GM19351 (cell line): ENCODE measurements at regions not wholly inside any gene's neighbourhood (a gene's known extent, or its start where the extent isn't known, plus 50 kb on each side); places are given as distances from the start of the nearest gene placed in this dataset.

ENCODE experiments used
- ATAC-seq: cut with Tn5 transposase; IDR thresholded peaks from one replicate; pipeline ENCODE4 v1.9.1; 2021; ENCODE audit warnings: mild to moderate bottlenecking, moderate library complexity; ENCODE audit not compliant: unreplicated experiment

DNA sequence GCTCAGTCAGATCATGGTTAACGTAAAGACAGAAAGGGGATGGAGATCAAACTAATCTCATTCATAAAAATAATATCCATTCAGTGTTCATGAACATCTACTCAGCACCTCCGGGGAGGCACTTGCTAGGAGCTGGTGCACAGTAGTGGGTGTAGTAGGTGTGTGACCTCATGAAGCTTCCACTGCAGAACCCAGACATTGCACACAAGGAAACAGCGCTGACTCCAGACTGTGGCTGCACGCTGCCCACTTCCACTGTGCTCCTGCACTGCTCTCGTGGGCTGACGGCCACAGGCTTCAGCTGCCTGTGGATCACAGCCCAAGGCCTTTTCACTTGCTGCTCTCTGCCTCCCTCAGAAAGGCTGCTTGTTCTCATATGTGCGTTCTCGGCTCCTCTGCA is 214.4 kb upstream of the ZNF507 start:
- no peak for ATAC-seq

DNA sequence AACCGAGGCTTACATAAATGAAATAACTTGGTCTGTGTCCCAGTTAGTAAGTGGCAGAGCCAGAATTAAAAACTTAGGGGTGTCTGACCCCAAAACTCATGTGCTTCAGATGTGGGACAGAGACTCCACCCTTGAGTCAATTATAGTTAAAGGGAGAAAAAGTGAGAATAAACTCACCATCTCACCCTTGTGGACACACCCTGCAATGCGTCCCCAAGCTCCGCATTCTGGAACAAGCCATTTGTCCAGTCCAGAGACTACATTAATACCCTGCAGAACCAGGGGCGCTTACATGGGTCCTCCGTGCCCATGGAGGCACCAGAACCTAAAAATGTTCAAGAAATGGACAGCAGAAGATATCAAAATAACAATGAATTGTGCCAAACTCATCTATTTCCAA is 207.0 kb upstream of the ZNF507 start:
- ATAC-seq: no peak

- no peak for ATAC-seq
Measured at GRCh38 chr19:32141840-32142511, 203.4 kb upstream of the ZNF507 start.

GRCh38 chr19:32146664-32147063 is 198.7 kb upstream of the ZNF507 start:
- ATAC-seq: no peak

GRCh38 chr19:32150605-32151004 is 194.8 kb upstream of the ZNF507 start:
- ATAC-seq: no peak

DNA sequence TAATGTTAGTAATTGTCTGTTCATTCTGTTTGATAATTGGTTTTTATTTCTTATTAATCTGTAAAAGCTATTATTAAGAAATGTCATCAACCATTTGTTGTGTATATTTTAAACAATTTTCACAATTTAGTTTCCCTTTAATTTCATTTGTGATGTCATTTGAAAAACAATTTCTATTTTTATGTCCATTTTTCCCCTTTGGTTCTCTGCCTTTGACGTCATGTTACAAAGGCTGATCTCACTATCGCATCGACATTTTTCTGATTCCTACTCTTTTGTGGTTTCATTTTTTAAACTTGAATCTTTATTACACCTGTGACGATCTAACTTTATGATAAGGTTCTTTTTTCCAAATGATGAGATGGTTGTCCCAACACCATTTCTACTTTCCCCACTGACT is 191.0 kb upstream of the ZNF507 start:
- ATAC-seq: no peak

DNA sequence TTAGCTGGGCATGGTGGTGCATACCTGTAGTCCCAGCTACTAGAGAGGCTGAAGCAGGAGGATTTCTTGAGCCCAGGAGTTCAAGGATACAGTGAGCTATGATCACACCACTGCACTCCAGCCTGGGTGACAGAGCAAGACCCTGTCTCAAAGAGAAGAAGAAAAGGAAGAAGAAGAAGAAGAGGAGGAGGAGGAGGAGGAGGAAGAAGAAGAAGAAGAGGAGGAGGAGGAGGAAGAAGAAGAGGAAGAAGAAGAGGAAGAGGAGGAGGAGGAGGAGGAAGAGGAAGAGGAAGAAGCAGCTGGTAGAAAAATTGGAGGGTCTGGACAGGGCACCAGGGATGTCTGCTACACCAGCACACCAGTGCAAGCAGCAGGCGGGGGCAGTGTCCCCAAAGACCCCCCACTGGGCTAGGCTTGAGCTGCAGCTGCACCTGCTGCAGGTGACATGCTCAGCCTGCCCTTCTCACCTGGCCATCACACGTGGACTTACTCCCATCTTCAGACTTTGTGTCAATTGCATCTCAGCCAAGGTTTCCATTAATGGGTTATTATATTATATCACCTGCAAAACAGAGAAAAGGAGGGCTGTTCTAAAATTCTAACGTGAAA is 180.9 kb upstream of the ZNF507 start:
- ATAC-seq: no peak

- ATAC-seq: no peak
Measured at GRCh38 chr19:32165141-32165540, 180.3 kb upstream of the ZNF507 start.

GRCh38 chr19:32165750-32166149 is 179.7 kb upstream of the ZNF507 start:
- ATAC-seq: no peak

DNA sequence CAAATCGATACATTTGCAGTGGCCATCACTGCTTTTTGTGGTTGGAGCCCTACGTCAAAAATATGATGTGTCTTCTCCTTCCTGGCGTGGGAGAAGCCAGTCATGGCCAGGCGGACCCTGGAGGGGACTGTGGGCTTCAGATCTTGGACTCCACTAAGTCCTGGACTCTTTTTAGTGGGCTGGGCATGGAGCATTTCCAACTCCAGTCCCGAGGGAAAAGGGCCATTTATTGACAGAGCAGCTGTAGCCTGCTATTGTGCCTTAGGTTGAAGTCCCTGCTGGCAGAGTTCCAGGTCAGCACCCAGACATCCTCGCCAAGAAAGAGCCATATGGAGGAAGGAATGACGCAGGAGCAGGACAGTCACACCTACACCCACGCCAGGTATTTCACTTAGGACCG is 179.2 kb upstream of the ZNF507 start:
- ATAC-seq: no peak

GRCh38 chr19:32168111-32168510 is 177.3 kb upstream of the ZNF507 start:
- no peak for ATAC-seq

DNA sequence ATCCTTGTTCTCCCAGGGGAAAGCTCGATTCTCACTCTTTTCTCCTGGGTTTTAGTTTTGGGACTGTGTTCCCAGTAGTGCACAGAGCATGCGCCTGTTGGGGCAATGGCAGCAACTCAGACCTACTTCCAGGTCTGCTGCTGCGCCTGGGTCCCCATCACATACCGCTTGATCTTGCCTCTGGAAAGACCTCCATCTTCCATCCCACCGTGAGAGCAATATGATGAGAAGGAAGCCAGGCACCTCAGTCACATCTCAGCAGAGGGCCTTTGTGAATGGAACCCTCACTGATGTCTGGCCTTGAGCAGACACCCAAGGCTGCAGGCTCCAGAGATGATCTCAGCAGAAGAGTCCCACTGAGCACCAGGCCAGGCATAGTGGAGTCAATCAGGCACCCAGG is 176.8 kb upstream of the ZNF507 start:
- ATAC-seq: no peak

GRCh38 chr19:32171719-32172151 is 173.7 kb upstream of the ZNF507 start:
- ATAC-seq: no peak

DNA sequence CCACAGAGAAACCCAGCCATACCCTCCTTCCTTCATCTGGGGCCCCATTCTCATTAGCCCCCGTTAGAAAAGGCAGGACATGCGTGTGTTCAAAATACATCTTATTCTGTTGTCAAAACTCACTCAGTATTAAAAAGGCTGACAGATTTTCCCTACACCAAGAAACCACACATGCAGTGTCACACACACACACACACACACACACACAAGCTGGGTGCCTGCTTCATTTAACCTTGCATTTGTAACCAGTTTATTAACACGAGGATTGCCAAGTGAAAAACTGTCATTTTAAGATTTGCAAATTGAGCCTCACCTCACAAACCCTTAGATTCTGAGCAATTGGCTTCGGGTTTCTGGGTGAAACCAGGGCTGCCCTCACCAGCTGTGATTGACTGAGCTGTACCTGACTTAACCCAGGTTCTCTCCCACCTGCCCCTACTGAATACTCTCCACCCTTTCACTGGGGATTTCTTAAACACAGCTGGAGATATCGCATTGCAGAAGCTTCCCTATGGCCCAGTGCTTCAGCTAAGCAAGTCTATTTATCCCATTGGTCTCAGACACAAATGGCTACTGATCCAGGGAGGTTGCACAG is 172.7 kb upstream of the ZNF507 start:
- ATAC-seq: no peak

GRCh38 chr19:32173836-32174235 is 171.6 kb upstream of the ZNF507 start:
- no peak for ATAC-seq

DNA sequence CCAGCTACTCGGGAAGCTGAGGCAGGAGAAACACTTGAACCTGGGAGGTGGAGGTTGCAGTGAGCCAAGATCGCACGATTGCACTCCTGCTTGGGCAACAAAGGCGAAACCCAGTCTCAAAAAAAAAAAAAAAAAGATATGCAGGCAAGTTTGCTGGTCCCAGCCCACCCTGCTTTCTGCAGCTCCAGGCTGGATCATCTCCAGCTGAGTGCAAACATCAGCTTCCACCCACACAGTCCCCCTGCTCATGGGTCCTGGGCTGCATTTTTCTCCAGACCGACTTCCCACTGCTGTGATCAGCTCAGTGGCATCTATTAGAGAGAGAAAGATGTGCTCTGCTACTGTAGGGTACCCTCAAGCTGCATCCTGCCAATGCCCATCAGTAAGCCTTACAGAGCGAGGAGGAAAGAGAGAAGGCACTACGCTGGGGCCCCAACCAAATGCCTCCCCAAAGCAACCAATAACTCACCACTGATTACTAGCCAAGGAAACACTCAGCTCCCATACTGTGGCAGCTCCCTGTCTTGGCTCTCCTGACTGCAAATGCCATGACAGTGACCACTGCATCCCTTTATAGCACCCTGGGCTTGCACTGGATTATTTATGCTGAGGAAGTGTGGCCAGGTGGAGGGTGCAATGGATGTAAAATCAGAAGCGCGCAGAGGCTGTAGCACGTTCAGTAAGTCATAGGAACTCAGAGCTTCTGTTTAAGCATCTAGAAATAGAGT is 170.9 kb upstream of the ZNF507 start:
- no peak for ATAC-seq

DNA sequence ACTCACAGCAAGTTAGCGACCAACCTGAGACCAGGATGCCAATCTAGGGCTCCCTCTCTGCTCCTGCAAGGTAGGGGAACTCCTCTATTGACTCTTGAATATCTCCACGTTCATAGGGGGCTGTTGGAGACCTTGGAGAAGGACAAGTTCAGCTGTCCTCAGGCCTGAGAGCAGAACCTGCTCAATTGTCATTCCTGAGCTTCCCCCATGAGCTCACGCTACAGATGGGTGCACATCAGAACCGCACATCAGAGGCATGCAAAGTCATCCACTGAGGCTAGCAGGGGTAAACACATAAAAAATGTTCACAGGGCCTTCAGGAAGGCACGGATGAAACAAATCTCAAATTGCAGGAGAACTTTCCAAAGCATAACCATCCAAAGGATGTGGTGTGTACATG is 168.8 kb upstream of the ZNF507 start:
- no peak for ATAC-seq

DNA sequence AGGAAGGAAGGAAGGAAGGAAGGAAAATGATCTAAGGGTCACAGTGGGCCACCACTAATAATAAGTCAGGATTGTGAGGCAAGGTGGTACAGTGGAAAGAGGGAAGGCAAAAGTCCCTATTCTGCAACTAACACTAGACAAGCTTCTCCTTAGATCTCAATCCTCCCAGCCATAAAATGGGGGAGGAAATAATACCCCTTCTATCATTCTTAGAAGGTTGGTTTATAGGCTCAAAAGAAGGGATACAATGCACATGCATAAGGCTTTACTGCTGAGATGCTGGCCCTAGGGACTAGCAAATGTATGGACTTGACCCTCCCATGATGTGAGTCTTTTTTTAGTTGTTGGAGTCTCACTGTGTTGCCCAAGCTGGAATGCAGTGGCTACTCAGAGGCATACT is 167.7 kb upstream of the ZNF507 start:
- ATAC-seq: no peak

- ATAC-seq: no peak
Measured at GRCh38 chr19:32178401-32178800, 167.0 kb upstream of the ZNF507 start.

GRCh38 chr19:32178956-32179355 is 166.5 kb upstream of the ZNF507 start:
- ATAC-seq: no peak

- no peak for ATAC-seq
Measured at GRCh38 chr19:32181216-32181920, 164.0 kb upstream of the ZNF507 start.
